HUES48 (cell line): ENCODE measurements at regions not wholly inside any gene's neighbourhood (a gene's known extent, or its start where the extent isn't known, plus 50 kb on each side); places are given as distances from the start of the nearest gene placed in this dataset.
"Not testable (repeated sequence)": the region's sequence is repeated elsewhere in the genome, so short reads cannot be mapped to it uniquely, and the experiment has no call there.

Experiments used
- H3K27ac ChIP-seq: one replicate; pipeline ENCODE4 v1.7.0; 2013; ENCODE audit warnings: low read depth, low read length, inconsistent platforms
- H3K27me3 ChIP-seq: 2 replicates; pipeline ENCODE4 v1.6.1; 2013; ENCODE audit warnings: mild to moderate bottlenecking, low read length; ENCODE audit not compliant: control insufficient read depth, insufficient read depth
- H3K36me3 ChIP-seq: 2 replicates; pipeline ENCODE4 v1.6.1; 2013; ENCODE audit warnings: low read length; ENCODE audit not compliant: control insufficient read depth, insufficient read depth
- H3K4me1 ChIP-seq: 2 replicates; pipeline ENCODE4 v1.6.1; 2013; ENCODE audit warnings: mild to moderate bottlenecking, low read length; ENCODE audit not compliant: control insufficient read depth, insufficient read depth
- H3K4me3 ChIP-seq: 2 replicates; pipeline ENCODE4 v1.5.1; 2013; ENCODE audit warnings: mild to moderate bottlenecking, low read depth, low read length
- H3K9ac ChIP-seq: 2 replicates; pipeline ENCODE4 v1.6.1; 2013; ENCODE audit warnings: mild to moderate bottlenecking, low read depth, low read length, moderate library complexity
- H3K9me3 ChIP-seq: 2 replicates; pipeline ENCODE4 v1.6.1; 2013; ENCODE audit warnings: low read length; ENCODE audit not compliant: control insufficient read depth, insufficient read depth

DNA sequence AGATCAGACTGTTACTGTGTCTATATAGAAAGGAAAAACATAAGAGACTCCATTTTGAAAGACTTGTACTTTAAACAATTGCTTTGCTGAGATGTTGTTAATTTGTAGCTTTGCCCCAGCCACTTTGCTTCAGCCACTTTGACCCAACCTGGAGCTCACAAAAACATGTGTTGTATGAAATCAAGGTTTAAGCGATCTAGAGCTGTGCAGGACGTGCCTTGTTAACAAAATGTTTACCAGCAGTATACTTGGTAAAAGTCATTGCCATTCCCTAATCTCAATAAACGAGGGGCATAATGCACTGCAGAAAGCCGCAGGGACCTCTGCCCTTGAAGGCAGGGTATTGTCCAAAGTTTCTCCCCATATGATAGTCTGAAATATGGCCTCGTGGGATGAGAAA is 3919.5 kb upstream of the OR11H1 start:
- not testable (repeated sequence) for H3K27me3 ChIP-seq, H3K4me3 ChIP-seq, H3K27ac ChIP-seq, H3K36me3 ChIP-seq, H3K4me1 ChIP-seq, H3K9ac ChIP-seq
- H3K9me3 ChIP-seq = peaks cover 85% of the 10 kb centered on the region

DNA sequence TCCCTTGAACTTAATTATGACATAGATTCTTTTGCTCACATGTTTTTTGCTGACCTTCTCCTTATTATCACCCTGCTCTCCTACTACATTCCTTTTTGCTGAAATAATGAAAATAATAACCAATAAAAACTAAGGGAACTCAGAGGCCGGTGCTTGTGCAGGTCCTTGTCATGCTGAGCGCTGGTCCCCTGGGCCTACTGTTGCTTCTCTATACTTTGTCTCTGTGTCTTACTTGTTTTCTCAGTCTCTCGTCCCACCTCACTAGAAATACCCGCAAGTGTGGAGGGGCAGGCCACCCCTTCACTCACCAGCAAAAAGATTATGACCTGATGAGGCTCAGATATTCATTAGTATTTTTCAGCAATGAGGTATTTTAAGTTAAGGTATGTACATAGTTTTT is 3918.8 kb upstream of the OR11H1 start:
- H3K9me3 ChIP-seq = peaks cover 88% of the 10 kb centered on the region

DNA sequence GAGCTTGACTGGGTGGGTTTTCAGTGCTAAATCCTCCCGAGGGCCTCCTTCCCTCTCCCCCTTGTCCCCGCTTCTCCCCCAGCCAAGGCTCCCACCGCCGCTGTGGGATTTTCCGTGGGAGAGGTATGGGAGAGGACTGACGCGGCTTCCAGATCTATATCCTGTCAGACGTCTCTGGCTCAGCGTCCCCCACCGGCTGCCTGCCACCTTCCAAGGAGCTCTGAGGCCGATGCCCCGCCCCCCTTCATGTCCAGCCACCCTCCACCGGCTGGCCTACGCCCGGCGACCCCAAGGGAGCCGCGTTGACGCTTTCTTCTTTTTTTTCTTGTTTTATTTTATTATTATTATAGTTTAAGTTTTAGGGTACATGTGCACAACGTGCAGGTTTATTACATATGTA is 3916.7 kb upstream of the OR11H1 start:
- H3K4me1 ChIP-seq, H3K27ac ChIP-seq, H3K9ac ChIP-seq, H3K36me3 ChIP-seq, H3K27me3 ChIP-seq, H3K4me3 ChIP-seq: not testable (repeated sequence)
- peaks cover 88% of the 10 kb centered on the region for H3K9me3 ChIP-seq

More for the DNA sequence above, 3918.8 kb upstream of the OR11H1 start:
- H3K27me3 ChIP-seq, H3K36me3 ChIP-seq, H3K4me3 ChIP-seq, H3K4me1 ChIP-seq, H3K9ac ChIP-seq, H3K27ac ChIP-seq: not testable (repeated sequence)

DNA sequence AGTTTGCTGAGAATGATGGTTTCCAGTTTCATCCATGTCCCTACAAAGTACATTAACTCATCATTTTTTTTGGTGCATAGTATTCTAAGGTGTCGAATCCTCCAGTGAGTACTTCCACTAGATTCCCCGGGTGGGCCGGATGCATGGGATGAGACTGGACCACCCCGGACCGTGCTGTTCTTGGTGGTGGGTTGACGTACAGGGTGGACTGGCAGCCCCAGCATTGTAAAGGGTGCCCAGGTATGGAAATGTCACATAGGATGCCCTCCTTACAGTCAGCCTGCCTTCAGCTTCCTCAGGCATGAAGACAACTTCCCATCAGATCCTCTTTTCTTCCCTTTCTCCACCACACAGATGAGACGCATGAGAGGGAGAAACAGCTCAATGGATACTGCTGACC is 3916.1 kb upstream of the OR11H1 start:
- not testable (repeated sequence) for H3K4me1 ChIP-seq, H3K27ac ChIP-seq, H3K27me3 ChIP-seq, H3K4me3 ChIP-seq, H3K9ac ChIP-seq, H3K36me3 ChIP-seq
- peaks cover 87% of the 10 kb centered on the region for H3K9me3 ChIP-seq

DNA sequence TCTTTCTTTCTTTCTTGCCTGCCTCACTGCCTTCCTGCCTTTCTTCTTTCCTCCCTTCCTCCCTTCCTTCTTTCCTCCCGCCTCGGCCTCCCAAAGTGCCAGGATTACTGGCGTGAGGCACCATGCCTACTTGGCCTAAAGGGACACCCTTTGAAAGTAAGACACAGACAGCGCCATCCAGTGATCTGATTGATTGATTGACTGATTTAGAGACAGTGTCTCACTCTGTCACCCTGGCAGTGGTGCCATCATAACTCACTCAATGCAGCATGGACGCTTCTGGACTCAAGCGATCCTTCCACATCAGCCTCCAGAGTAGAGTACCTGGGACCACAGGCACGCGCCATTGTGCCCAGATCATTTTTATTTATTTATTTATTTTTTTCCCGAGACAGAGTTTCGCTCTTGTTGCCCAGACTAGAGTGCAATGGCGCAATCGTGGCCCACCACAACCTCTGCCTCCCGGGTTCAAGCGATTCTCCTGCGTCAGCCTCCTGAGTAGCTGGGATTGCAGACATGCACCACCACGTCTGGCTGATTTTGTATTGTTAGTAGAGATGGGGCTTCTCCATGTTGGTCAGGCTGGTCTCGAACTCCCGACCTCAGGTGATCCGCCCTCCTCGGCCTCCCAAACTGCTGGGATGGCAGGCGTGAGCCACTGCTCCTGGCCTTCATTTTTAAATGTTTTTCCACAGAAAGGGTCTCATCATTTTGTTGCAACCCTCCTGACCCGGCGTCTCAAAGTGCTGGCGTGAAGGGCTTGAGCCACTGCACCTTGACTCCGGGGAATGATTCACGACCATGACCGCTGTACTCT is 3914.7 kb upstream of the OR11H1 start:
- H3K27ac ChIP-seq, H3K36me3 ChIP-seq, H3K4me1 ChIP-seq, H3K27me3 ChIP-seq, H3K4me3 ChIP-seq, H3K9ac ChIP-seq: not testable (repeated sequence)
- H3K9me3 ChIP-seq = peaks cover 88% of the 10 kb centered on the region

DNA sequence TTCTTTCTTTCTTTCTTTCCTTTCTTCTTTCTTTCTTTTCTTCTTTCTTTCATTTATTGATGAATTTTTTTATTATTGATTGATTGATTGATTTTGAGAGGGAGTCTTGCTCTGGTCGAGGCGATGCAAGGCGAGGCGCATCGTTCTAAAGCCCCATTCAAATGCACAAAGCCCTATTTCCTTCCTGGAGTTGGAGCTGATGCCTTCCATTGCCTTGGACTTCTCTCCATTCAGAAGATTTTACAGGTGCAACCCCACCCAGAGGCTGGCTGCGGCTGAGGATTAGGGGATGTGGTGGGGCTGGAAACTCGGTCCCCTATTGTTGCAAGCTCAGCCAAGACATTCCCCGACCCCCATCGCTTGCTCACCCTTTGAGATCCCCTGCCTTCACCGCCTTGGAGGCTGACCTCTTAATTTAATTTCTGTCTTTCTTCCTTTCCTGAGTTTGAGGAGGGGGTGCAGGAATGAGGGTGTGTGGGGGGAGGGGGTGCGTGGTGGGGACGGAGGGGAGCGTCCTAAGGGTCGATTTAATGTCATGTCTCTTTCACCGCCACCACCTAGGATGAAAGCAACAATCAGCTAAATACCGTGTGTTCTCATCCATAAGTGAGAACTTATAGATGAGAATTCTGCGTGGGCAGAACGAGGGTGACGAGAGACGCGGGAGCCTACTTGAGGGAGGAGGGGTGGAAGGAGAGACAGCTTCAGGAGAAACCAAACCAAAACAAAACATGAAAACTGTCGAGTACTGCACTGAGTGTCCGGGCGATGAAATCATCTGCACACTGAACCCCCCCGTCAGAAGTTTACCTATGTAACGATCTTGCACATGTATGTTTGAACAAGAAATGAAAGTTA is 3913.9 kb upstream of the OR11H1 start:
- no peak overlapping the region; the same call in 1 of the 2 replicates for H3K4me3 ChIP-seq
- peaks cover 86% of the 10 kb centered on the region for H3K9me3 ChIP-seq
- no peak overlapping the region for H3K27ac ChIP-seq
- no peaks in the 10 kb centered on the region for H3K4me1 ChIP-seq
- H3K36me3 ChIP-seq = no peaks in the 10 kb centered on the region
- no peak overlapping the region for H3K9ac ChIP-seq
- no peaks in the 10 kb centered on the region for H3K27me3 ChIP-seq

DNA sequence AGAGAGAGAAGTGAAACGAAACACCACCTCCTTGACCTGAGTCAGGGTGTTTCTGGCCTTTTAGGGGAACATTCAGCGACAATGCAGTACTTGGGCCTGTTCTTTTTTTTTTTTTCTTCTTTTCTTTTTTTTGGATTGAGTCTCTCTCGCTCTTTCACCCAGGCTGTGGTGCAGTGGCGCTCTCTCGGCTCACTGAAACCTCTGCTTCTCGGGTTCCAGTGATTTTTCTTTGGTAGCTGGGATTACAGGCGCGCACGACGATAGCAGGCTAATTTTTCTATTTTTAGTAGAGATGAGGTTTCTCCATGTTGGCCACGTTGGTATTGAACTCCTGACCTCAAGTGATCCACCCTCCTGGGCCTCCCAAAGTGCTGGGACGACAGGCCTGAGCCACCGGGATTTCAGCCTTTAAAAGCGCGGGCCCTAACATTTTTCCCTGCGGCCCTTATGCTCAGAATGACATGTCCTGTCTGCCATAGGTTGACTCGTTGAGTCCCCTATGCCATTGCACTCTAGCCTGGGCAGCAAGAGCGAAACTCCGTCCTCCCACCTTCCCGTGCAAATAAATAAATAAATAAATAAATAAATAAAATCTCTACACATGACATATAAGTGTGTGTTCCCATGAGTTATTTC is 3913.1 kb upstream of the OR11H1 start:
- H3K4me1 ChIP-seq = not testable (repeated sequence)

DNA sequence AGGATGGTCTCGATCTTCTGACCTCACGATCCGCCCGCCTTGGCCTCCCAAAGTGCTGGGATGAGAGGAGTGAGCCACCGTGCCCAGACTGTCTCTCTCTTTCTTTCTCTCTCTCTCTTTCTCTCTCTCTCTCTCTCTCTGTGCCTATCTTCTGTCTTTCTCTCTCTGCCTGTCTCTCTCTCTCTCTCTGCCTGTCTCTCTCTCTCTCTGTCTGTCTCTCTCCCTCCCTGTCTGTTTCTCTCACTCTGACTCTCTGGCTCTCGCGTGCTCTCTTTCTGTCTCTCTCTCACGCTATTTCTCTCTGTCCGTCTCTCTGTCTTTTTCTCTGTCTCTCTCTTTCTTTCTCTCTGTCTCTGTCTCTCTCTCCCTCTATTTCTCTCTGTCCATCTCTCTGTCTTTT is 3911.2 kb upstream of the OR11H1 start:
- no peak overlapping the region for H3K27ac ChIP-seq
- no peak overlapping the region for H3K9ac ChIP-seq
- H3K4me1 ChIP-seq = no peaks in the 10 kb centered on the region
- H3K27me3 ChIP-seq = no peaks in the 10 kb centered on the region
- no peaks in the 10 kb centered on the region for H3K36me3 ChIP-seq
- H3K4me3 ChIP-seq = no peak overlapping the region
- H3K9me3 ChIP-seq = peaks cover 91% of the 10 kb centered on the region

More for the DNA sequence above, 3913.1 kb upstream of the OR11H1 start:
- H3K36me3 ChIP-seq, H3K27ac ChIP-seq, H3K4me3 ChIP-seq, H3K27me3 ChIP-seq, H3K9ac ChIP-seq: not testable (repeated sequence)
- peaks cover 91% of the 10 kb centered on the region for H3K9me3 ChIP-seq

DNA sequence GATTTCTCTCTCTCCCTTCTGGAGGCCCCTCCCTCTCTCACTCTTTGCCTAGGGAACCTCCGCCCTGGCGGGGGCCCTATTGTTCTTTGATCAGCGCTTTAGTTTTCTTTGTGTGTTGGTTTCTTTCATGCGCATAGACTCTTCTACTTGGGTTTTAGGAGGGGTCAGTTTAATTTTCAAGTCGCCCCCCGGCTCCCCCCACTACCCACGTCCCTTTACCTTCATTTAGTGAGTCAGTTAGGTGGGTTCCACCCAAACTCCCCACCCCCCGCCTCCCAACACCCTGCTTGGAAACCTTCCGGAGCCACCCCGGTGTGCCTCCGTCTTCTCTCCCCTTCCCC is 3909.7 kb upstream of the OR11H1 start:
- H3K4me1 ChIP-seq, H3K4me3 ChIP-seq, H3K27me3 ChIP-seq, H3K9ac ChIP-seq, H3K36me3 ChIP-seq, H3K27ac ChIP-seq: not testable (repeated sequence)
- peaks cover 90% of the 10 kb centered on the region for H3K9me3 ChIP-seq

DNA sequence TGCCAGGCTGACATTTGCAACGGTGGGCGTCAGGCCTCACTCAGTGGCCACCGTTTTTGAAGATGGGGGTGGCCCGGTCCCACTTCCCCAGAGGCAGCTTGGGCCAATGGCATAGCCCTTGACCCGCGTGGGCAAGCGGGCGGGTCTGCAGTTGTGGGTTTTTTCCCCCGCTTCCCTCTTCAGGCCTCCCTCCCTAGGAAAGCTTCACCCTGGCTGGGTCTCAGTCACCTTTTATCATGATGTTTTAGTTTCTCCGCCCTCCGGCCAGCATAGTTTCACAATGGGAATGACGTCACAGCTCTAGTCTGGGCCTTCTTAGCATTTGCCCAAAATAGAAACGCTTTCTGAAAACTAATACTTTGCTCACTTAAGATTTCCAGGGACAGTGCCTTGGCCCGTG is 3909.3 kb upstream of the OR11H1 start:
- not testable (repeated sequence) for H3K27me3 ChIP-seq, H3K27ac ChIP-seq, H3K4me3 ChIP-seq, H3K4me1 ChIP-seq, H3K36me3 ChIP-seq, H3K9ac ChIP-seq
- H3K9me3 ChIP-seq = peaks cover 88% of the 10 kb centered on the region
